Middle frontal gyrus (tissue), 1 donor: ENCODE measurements at regions not wholly inside any gene's neighbourhood (a gene's known extent, or its start where the extent isn't known, plus 50 kb on each side); places are given as distances from the start of the nearest gene placed in this dataset.

Source experiments
- DNase-seq: peaks from one replicate; pipeline ENCODE4 v3.0.0-alpha.2; 2015; ENCODE audit warnings: low spot score; ENCODE audit errors: extremely low spot score

DNA sequence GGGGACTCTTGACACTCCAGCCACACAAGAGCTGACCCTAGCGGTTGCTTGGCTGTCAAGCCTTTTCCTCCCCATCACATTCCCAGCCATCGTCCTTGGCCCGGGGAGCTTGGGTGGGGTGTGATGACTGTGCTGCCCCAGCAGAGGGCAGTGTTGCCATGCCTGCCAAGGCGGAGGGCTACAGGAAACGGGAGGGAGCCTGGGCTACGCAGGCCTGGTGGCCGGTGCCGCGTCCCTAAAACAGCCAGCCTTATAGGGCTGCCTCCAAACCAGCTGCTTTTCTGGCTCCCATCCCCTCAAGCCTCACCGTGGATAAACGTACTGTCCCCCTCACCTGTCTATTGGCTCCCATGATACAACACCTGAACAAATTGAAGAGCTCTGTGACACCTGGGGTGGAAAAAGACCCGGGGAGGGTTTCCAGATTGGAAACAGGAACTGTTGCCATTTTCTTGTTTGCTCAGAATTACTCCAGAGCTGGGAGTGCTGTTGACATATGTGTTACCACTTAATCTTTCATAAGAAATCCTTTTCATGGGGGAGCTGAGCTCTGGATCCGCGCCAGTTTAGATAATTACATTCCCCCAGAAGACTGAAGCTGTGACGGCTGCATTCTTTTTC lies 72.8 kb upstream of the ASTN2 start:
- DNase-seq = peak; percentile 45

DNA sequence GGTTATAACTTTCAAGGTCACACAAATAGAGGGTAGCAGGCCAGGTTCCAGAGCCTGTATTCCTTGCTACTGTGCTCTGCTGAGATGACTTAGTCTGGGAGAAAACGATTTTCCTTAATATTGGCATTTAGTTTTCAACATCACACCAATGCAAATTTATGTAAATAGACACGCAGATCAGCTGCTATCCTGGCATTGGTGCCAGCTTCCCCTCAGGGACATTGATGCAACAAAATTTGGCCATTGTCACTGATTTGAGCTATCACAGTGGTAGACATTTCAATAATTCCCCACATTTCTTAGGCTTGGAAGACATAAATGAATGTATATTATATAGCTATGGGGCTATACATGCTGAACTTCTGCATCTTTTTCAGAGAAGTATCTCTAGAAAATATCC lies 71.6 kb upstream of the ASTN2 start:
- no peak for DNase-seq

DNA sequence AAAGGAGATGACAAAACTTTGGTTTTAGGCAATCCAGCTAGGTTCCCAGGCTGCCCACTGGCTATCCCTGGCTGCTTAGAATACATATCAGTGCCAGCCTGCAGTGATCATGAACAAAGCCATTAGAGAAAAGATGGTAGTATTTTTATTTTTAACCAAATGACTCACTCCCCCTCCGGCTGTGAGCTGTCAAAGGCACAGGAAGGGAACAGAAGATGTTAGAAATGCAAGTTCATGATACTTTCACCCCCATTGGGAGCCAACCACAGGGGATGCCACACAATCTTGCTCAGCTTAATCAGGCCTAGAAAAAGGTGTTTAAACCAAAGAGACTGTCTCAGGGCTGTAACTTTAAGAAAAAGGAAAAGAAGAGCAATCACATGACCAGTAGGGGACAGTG lies 70.3 kb upstream of the ASTN2 start:
- no peak for DNase-seq

DNA sequence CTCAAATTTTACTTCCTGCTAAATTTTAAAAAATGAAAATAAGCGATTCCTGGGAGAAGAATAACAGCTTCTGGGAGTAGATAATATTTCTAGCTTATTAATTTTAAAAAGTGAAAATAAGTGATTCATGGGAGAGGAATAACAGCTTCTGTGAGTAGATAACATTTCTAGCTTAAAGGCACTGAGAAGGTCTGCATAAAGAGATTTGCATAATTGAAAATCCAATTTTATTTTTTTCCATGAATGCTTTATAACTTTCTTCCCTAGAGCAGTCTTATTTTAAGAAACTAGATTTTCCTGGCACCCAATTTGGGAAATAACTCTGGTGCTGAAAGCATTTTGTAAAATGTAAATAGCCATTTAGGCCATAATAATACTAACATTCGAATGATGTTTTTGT lies 65.9 kb upstream of the ASTN2 start:
- DNase-seq = no peak

DNA sequence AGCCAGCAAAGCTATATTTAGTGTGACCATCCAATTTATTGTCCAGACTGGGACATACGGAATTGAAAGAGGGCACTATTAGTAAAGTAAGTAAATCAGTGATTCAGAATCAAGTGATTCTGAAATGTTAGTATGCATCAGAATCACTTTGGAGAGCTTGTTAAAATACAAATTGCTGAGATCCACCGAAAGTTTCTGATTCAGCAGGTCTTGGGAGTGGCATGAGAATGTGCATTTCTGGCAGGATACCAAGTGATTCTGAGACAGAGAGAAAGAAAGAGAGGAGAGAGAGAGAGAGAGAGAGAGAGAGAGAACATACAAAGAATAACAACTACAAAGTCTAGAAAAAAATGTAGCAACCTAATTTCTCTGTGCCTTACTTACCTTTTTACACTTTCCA lies 65.4 kb upstream of the ASTN2 start:
- no peak for DNase-seq

DNA sequence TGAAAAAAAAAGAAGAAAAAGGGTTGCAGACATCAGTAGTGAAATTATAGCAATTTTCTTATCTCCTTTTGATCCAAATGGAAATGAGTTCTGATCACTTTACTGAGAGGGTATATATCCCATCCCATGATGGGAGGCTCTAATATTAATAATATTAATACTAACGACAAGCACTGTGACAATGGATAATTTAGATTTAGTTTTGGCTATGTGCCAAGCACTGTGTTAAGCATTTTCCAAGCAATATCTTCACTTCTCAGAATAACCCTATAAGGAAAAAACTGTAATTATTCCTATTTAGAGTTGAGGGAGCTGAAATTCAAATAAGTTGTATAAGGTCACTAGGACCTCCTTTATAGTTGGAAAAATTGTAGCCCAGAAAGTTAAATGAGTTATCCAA lies 58.4 kb upstream of the ASTN2 start:
- DNase-seq = no peak

DNA sequence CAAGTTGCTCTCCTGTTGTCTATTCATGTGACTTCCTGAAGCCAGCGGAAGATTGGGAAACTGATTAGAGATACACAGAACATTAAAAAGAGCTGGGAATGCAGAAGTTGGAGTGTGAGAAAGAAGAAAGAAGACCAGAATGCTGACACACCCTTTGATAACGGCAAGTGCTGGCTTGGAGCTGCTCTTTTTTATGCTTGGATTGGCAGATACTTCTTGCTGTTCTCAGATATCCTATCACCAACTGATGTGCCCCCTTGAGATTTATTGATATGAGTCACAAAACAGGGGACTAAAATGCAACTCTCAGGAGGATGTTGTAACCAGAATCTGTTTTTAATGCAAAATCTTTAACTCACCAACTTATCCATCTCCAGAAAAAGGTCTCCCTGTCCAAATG lies 56.0 kb upstream of the ASTN2 start:
- no peak for DNase-seq

DNA sequence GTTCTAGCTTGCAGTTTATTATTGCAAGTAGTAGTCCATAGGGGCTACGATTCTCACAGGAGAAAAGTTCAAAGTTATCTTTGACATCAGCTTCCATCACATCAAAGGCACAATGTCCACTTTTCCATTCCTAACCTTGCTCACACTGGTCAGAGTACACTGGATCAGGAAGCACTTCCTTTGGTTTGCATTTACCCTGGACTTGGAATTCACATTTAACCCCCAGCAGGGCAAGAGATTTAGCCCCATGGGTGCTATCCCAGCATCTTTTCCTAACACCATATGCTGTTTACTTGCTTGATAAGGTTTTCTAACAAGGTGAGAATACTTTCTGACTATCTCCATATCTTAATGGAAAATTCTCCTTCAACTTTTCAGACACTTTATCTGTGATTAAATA lies 55.6 kb upstream of the ASTN2 start:
- DNase-seq = no peak

DNA sequence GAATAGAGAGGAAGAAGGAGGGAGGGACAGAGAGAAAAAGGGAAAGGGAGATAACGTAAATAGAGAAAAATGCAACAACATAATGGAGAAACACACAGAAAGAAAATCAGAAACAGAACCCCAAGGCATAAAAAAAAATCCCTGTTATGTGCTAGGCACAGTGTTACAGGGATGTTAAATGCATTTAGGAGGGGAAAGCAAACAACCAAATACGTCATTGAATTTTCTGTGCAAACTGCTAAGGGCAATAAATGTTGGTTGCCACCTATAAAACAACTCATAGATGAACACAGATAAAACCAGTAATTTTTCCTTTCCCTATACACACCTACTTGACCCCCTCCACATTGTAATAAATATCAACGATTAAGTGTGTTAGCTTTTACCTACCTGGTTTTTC lies 51.3 kb upstream of the ASTN2 start:
- DNase-seq = no peak

DNA sequence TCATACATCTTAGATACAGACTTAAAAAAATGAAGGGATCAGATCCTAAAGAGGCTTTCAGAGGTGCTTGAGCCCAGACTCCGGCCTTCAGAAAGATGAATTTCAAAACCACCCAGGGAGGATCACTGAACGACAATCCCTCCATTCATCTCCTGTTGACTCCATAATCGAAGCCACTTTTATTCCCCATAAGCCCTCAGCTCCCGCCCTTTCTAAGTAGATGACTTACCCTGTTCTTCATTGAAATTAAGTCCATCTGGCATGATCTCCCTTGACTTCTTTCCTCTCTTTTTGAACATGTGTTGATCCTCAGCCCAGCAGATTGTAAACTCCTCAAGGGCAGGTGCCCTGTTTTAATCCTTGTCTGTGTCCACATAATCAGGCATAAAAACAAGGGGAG lies 50.8 kb upstream of the ASTN2 start:
- DNase-seq = no peak

DNA sequence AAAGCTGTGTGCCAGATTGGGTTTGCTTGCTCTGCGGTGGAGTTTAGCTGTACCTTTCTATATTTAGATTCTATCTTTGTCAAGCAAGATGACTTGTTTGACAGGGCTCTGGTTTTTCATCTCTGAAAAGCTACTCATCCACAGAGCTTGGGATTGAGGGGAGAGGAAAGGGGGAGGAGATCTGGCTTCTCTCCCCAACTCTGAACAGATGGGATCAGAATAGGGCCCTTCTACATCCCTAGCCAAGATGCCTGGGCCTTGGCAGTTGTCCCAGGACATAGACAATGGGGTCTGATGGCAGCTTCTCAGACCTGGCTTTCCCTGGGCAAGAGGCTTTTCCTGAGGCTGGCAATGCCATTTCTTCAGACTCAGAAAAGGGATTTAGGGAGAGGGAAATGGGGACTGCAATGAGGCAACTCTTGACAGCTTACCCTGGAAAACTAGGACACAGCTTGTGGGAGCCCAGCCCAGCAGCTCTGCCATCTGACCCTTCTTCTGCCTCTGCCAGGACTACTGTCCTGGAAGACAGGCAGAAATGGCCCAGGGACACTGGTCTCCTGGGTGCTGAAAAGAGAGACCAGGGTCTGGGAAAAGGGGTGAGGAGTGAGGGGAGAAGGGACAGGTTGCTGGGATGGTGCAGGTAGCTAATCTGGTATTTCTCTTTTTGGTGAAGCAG lies 50.2 kb upstream of the ASTN2 start:
- DNase-seq = peak; percentile 73
